HG02970 (cell line): ENCODE measurements at regions not wholly inside any gene's neighbourhood (a gene's known extent, or its start where the extent isn't known, plus 50 kb on each side); places are given as distances from the start of the nearest gene placed in this dataset.

Source experiments
- ATAC-seq: cut with Tn5 transposase; IDR thresholded peaks from one replicate; pipeline ENCODE4 v1.9.1; 2021; ENCODE audit warnings: mild to moderate bottlenecking, moderate library complexity, moderate number of reproducible peaks; ENCODE audit not compliant: unreplicated experiment, low FRiP score

DNA sequence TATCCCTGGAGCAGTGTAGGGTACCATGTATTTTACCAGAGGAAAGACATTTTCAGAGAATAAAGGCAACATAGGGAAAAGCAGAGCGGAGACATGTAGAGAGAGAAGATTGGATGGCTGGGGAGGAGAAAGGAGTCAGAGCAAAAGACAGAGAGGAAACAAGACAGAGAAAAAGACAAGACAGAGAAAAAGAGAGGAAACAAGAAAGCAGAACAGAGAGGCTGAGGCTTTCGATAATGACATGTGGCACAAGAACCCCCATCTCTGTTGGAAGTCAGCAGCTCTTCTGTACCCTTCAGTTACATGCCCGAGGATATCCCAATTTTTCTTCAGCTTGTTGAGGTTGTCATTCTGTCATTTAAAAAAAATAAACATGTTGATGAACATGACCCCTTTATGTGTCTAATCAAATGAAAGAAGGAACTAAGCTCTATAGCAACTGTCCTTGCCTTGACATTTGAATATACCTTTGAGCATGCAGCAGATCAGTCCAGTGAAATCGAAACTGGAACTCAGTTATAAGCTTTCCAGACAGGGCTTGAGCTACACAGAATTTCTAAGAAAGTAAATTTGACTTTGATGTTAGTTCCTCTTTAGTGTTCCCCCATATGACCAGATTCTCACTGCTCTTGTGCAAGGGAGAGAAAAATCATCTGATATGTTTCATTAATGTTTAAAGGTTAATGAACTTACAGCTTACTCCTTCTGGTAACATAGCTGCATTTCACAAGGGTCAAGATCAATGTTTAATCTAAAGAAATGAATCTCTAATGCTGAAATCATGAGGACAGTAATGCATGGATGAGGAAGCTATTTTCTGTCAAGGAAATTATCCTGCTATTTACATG is 75.1 kb upstream of the SP4 start:
- peak; percentile 84 for ATAC-seq

GRCh38 chr7:21353388-21353780 is 74.5 kb upstream of the SP4 start:
- ATAC-seq, result no peak

DNA sequence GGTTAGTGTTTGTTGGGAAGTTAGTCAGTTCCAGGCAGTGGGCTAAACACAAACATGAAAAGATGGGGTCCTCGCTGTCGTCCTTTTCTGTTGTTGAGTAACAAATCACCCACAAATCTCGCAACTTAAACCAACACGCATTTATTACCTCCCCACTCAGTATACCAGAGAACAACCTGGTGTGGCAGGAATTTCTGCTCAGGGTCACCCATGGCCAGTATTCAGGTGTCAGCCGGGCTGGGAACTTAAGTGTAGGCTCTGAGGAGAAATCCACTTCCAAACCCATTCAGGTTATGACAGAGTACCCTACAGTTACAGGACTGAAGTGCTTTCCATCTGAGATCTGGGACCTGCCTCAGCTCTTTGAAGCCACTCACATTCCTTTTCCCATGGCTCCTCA is 73.6 kb upstream of the SP4 start:
- no peak for ATAC-seq

GRCh38 chr7:21355406-21355874 is 72.4 kb upstream of the SP4 start:
- peak; percentile 85 for ATAC-seq

GRCh38 chr7:21356616-21357015 is 71.3 kb upstream of the SP4 start:
- ATAC-seq, result no peak

GRCh38 chr7:21357151-21358097 is 70.5 kb upstream of the SP4 start:
- ATAC-seq, result no peak

GRCh38 chr7:21358648-21359047 is 69.2 kb upstream of the SP4 start:
- ATAC-seq, result no peak

- ATAC-seq, result no peak
Measured at GRCh38 chr7:21359163-21359562, 68.7 kb upstream of the SP4 start.

DNA sequence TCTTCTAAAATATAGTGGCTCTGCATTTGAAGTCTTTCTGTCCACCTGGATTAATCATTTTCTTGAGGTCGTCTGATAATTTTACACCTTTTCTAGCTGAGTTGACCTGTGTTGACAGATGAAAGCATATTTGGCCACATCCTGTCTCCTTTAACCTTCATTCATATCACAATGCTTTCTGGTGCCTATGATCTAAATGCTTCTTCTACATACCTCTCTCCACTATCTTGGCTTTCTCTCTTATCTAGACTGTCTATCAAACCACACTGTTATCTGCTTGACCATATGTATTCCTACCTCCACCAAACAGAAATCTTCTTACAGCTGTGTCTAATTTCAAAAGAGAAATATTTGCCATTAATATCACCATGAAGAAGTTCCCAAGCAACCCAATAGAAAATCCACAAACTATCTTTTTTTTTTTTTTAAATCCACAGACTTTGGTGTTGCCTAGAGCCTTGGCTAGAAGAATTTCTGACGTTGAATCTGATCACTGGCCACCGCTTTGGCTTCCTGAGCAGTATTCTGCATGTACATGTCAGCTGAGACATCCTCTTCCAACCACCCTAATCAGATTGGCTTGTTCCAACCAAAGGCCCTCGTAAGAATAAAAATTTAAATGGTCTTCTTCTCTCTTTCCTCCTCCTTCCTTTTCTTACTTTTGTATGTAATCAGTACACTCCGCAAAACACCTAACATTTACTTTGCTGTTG is 66.3 kb upstream of the SP4 start:
- ATAC-seq, result no peak

DNA sequence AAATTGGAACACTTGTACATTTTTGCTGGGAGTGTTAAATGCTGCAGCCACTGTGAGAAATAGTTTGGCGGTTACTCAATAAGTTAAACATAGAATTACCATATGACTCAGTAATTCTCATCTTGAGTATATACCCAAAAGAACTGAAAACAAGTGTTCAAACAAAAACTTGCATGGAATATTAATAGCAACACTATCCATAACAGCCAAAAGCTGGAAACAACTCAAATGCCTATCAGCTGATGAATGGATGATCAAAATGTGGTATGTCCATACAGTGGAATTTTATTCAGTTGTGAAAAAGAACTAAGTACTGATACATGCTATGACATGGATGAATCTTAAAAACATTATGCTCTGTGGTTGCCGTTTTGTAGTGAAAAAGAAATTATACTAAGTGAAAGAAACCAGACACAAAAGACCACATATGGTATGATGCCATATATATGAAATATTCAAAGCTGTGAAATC is 63.0 kb upstream of the SP4 start:
- no peak for ATAC-seq

- ATAC-seq, result no peak
Measured at GRCh38 chr7:21365866-21366624, 61.8 kb upstream of the SP4 start.

DNA sequence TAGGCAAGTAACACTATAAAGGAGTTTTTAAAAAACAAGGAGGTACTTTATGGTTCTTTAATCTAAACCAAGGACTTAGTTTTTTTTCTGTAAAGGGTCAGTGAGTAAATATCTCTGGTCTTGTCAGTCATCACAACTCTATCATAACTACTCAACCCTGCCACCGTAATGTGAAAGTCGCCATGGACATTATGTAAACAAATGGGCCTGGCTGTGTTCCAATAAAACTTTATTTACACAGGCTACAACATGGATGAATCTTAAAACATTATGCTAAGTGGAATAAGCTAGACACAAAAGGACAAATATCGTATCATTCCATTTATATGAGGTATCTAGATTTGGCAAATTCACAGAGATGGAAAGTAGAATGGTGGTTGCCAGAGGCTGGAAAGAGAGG is 60.8 kb upstream of the SP4 start:
- no peak for ATAC-seq

- ATAC-seq, result no peak
Measured at GRCh38 chr7:21367537-21367936, 60.3 kb upstream of the SP4 start.

- ATAC-seq, result no peak
Measured at GRCh38 chr7:21368317-21368716, 59.6 kb upstream of the SP4 start.

DNA sequence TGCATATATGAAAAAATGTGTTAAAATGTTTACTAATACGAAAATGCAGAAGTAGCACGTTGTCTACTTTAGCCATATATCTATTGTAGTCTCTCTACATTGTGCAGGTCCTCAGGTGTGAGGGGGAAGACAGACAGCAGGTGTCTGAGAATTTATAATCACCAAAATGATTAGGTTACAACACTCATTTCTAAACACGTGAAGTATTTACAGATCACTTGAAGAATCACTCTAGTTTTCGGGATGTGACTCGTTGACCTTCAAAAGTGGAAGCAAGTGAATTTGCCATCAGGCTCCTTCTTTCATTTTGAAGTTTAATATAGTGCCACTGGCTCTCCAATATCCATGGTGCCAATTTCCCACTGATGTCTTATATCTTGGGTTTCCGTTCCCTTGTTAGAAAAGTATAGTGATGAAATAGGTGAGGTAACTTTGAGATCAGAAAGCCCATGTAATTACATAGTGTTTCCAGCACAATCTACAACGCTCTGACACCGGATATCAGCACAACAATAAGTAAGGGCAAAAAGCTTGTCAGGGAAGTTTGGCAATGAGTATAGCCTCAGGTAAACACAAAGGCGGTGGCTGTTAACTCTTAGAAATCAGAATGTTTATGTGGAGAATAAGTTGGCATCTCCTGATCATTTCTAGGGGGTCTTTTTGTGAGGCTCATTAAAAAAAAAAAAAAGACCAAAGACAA is 57.5 kb upstream of the SP4 start:
- no peak for ATAC-seq

DNA sequence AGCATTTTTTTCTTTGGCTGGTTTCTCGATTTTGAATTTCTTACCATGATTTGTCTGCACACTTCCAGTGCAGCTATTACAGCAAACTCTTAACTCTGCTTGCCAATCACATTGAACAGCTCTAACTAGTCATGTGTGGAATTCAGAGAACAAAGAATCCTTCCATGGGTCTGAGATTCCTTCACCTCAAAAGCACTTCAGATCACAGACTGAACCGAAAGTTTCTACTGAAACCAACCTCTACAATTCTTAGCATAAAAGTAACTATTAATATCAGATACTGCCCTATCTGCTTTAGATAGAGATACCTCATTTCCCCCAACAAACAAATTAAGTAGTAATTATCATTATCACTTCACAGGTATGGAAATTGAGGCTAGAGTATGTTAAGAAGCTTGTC is 56.5 kb upstream of the SP4 start:
- ATAC-seq, result no peak

GRCh38 chr7:21373031-21373430 is 54.9 kb upstream of the SP4 start:
- no peak for ATAC-seq

- ATAC-seq, result no peak
Measured at GRCh38 chr7:21374134-21374533, 53.7 kb upstream of the SP4 start.

- no peak for ATAC-seq
Measured at GRCh38 chr7:21377545-21377944, 50.3 kb upstream of the SP4 start.
